ENCODE measurements at regions not wholly inside any gene's neighbourhood (a gene's known extent, or its start where the extent isn't known, plus 50 kb on each side); places are given as distances from the start of the nearest gene placed in this dataset.

DNA sequence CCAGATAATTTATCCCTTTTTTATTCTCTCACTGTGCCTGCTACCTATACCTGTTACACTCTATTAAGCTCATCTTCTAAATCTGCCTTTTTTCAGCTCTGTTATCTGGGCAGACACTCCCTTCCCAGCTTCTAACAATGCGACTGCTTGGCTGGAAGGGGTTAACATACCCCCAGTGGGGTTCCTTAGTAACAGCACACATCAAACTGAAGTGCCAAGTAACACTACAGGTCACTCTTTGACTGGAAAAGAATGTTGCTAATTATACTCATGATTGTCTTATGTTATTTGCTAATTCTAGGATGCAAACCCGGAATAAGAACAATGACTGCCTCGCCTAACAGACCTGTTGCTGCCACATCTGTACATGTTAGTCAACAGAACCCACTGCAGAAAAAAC, 203.5 kb downstream of the EPM2A start:
- no peak for TF ChIP-seq YY1 (IDR thresholded peaks at IDR 0.05; ENCODE audit: insufficient read depth, insufficient read length)
- no peak for TF ChIP-seq ZNF274 (IDR thresholded peaks at IDR 0.05; ENCODE audit: low read depth, low read length)

Measured in NT2/D1 (cell line).